ES-I3 (cell line): ENCODE measurements at regions not wholly inside any gene's neighbourhood (a gene's known extent, or its start where the extent isn't known, plus 50 kb on each side); places are given as distances from the start of the nearest gene placed in this dataset.

ENCODE experiments used
- H3K36me3 ChIP-seq: 2 replicates; pipeline ENCODE4 v1.6.1; 2013; ENCODE audit warnings: mild to moderate bottlenecking, low read length, control low read depth, moderate library complexity; ENCODE audit not compliant: insufficient read depth
- H3K4me1 ChIP-seq: 2 replicates; pipeline ENCODE4 v1.6.1; 2013; ENCODE audit warnings: mild to moderate bottlenecking, control low read depth, low read length; ENCODE audit not compliant: insufficient read depth
- H3K9ac ChIP-seq: 2 replicates; pipeline ENCODE4 v1.6.1; 2013; ENCODE audit warnings: low read depth, mild to moderate bottlenecking, low read length, moderate library complexity
- H3K9me3 ChIP-seq: 2 replicates; pipeline ENCODE4 v1.6.1; 2013; ENCODE audit warnings: mild to moderate bottlenecking, low read length, moderate library complexity; ENCODE audit not compliant: control insufficient read depth, insufficient read depth

GRCh38 chr2:51219468-51219867 lies 187.5 kb upstream of the NRXN1 start:
- no peaks in the 10 kb centered on the region for H3K36me3 ChIP-seq

GRCh38 chr2:51218047-51218446 lies 186.1 kb upstream of the NRXN1 start:
- Histone ChIP-seq H3K4me1 (peaks cover 18% of the 10 kb centered on the region; the same call in 1 of the 2 replicates), H3K9me3 (no peaks in the 10 kb centered on the region), H3K36me3 (no peaks in the 10 kb centered on the region), H3K9ac (no peak overlapping the region)

More at GRCh38 chr2:51219468-51219867, 187.5 kb upstream of the NRXN1 start:
- H3K4me1 ChIP-seq: peaks cover 18% of the 10 kb centered on the region; the same call in 1 of the 2 replicates
- H3K9ac ChIP-seq: no peak overlapping the region
- no peaks in the 10 kb centered on the region for H3K9me3 ChIP-seq

DNA sequence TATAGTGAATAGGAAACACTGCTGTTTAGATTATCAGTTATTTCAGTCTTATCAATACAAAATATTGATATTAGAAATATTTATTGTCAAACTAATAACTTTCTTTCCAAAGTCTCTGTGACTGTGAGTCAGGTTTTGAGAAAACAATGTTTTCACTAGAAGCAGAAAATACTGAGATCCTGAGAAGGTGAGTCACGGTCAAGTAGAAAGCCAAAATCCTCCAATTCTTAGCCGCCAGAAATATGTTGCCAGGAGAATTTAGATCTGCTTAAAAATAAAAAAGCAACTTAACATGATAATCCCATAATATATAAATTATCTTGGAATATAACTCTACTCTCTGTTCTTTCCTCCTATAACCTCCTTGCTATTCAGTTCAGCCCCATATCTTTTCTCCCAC lies 181.9 kb upstream of the NRXN1 start:
- H3K9ac ChIP-seq: no peak overlapping the region
- no peaks in the 10 kb centered on the region for H3K4me1 ChIP-seq
- H3K9me3 ChIP-seq: no peaks in the 10 kb centered on the region
- no peaks in the 10 kb centered on the region for H3K36me3 ChIP-seq

DNA sequence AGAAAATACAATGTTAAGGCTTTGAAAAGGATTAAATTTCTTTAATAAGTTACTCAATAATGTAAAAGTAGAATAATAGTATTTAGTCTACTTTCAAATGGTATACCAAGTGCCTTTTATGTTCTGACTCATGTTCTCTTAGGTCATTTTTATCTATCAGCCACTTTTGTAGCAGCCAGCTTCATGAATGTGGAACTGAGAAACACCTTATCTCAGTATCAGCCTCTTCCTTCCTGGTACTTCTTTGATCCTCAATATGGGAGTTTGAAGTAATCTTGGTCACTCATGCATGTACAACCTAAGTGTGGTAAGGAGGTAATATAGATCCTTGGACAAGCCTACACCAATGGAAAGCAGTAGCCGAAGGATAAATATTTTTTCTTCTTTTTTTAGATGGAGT lies 180.4 kb upstream of the NRXN1 start:
- H3K4me1 ChIP-seq: no peaks in the 10 kb centered on the region
- no peaks in the 10 kb centered on the region for H3K36me3 ChIP-seq
- H3K9me3 ChIP-seq: no peaks in the 10 kb centered on the region
- no peak overlapping the region for H3K9ac ChIP-seq

DNA sequence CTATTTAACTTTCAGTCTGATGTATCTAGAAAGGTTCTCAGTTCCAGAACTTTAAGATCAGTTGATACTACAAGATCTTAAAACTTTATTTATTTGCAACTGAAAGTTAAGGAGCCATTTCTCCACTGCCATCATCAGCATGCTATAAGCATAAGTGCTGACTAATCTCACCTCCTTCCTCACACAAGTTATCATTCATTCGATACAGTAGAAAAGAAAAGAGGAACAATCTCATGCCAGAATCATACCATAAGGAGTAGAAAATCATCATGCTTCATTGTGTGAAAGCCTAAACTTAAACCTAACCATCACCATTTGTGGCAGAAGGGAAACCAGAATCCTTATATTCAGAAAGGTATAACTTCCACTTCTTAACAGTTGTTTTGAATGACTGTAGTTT lies 176.6 kb upstream of the NRXN1 start:
- Histone ChIP-seq H3K4me1 (no peaks in the 10 kb centered on the region), H3K36me3 (no peaks in the 10 kb centered on the region), H3K9ac (no peak overlapping the region), H3K9me3 (no peaks in the 10 kb centered on the region)

DNA sequence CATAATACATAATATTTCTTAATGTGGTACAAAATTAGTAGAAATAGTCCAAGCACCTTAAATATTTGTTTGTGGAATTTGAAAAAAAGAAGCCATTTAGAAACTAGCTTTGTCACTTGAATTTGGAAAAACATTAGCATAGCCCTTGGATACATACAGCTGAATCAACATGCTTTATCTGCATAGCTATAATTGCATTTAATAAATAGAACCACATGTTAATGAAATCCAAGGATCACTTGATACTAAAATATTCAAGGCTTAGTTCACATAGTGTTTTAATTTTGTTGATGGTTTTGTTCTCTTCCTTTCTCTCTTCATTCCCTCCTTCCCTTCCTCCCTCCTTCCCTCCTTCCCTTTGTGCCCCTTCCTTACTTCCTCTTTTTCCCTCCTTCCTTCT lies 169.4 kb upstream of the NRXN1 start:
- Histone ChIP-seq H3K9me3 (no peaks in the 10 kb centered on the region), H3K36me3 (no peaks in the 10 kb centered on the region), H3K4me1 (no peaks in the 10 kb centered on the region), H3K9ac (no peak overlapping the region)

- Histone ChIP-seq H3K9me3 (no peaks in the 10 kb centered on the region), H3K9ac (no peak overlapping the region), H3K4me1 (no peaks in the 10 kb centered on the region), H3K36me3 (no peaks in the 10 kb centered on the region)
Measured at GRCh38 chr2:51194656-51195055, 162.7 kb upstream of the NRXN1 start.

DNA sequence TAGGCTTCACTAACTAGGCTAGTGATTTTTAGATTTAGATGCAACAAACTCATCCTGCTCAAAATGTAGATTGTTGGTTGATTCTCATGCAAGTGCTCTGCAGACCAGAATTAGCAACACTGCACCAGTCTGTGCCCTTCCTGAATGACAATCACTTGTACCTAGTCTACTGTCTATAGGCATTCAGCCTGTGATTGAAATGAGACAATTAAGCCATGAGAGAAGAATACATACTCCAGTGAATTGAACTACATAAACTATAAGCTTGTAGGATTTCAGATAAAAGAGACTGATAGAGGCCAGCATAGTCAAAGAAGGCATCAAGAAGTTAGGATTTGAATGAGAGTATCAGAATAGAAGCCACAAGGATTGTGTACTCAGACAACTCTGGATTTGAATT lies 138.3 kb upstream of the NRXN1 start:
- H3K9me3 ChIP-seq: no peaks in the 10 kb centered on the region
- no peak overlapping the region for H3K9ac ChIP-seq
- no peaks in the 10 kb centered on the region for H3K36me3 ChIP-seq
- 0 out of 2 replicates have a peak, but pooled peaks cover 4% of the 10 kb centered on the region for H3K4me1 ChIP-seq

DNA sequence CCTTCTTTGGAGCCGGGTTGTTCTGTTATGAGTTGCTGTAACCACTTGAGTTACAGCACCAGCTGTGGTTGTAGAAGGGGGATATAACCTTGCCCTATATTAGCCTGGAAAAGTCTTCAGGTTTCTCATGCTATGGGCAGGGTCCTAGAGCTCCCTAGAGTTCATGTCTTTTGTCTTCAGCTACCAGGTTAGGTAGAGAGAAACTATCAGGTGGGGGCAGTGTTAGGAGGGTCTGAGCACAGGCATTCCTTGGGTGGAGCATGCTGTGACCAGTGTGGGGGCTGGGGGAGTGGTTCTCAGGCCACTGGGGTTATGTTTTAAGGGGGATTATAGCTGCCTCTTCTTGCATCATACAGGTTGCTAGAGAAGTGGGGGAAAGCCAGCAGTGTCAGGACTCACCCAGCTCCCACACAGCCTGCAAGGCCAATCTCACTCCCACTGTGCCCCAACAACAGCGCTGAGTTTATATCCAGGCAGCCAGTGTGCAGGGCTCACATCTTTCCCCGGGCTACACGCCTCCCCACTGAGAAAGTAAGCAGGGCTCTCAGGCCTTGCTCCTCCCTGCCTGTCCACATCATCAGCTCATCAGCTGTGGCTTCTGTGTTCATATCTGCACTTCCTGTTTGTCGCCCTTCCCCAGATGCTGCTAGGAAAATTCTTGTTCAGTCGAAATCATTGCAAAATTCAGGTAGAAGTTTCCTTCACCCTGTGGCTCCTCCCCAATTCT lies 133.8 kb upstream of the NRXN1 start:
- no peak overlapping the region for H3K9ac ChIP-seq

GRCh38 chr2:51158251-51158650 lies 126.3 kb upstream of the NRXN1 start:
- H3K9me3 ChIP-seq: no peaks in the 10 kb centered on the region
- no peaks in the 10 kb centered on the region for H3K36me3 ChIP-seq
- H3K4me1 ChIP-seq: no peaks in the 10 kb centered on the region
- no peak overlapping the region for H3K9ac ChIP-seq

More for the DNA sequence above, 133.8 kb upstream of the NRXN1 start:
- Histone ChIP-seq H3K4me1 (0 out of 2 replicates have a peak, but pooled peaks cover 4% of the 10 kb centered on the region), H3K9me3 (no peaks in the 10 kb centered on the region), H3K36me3 (no peaks in the 10 kb centered on the region)

GRCh38 chr2:51153236-51153635 lies 121.3 kb upstream of the NRXN1 start:
- H3K36me3 ChIP-seq: no peaks in the 10 kb centered on the region
- no peak overlapping the region for H3K9ac ChIP-seq
- H3K9me3 ChIP-seq: no peaks in the 10 kb centered on the region
- H3K4me1 ChIP-seq: no peaks in the 10 kb centered on the region

GRCh38 chr2:51151490-51152140 lies 119.7 kb upstream of the NRXN1 start:
- H3K36me3 ChIP-seq: no peaks in the 10 kb centered on the region
- H3K9ac ChIP-seq: no peak overlapping the region
- no peaks in the 10 kb centered on the region for H3K4me1 ChIP-seq
- H3K9me3 ChIP-seq: no peaks in the 10 kb centered on the region

DNA sequence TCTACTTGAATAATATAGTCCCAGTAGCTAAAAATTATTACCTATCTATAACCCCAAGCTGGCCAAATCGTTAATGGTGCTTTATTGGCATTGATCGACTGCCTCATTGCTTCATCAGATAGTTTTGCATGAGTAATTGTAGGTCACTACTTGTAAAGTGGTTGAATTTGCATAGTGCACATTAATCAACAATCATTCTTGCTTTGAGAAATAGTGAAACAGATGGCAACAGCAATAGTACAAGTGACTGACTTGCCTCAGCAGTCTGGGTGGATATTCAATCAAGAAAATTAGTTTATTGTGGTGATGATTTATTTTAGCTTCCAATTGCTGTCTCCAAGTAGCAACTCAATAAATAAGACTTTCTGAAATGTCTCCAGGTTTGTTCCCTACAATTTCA lies 117.8 kb upstream of the NRXN1 start:
- H3K36me3 ChIP-seq: no peaks in the 10 kb centered on the region
- H3K4me1 ChIP-seq: no peaks in the 10 kb centered on the region
- no peaks in the 10 kb centered on the region for H3K9me3 ChIP-seq
- no peak overlapping the region for H3K9ac ChIP-seq

- no peaks in the 10 kb centered on the region for H3K4me1 ChIP-seq
- H3K9ac ChIP-seq: no peak overlapping the region
- H3K36me3 ChIP-seq: no peaks in the 10 kb centered on the region
- H3K9me3 ChIP-seq: no peaks in the 10 kb centered on the region
Measured at GRCh38 chr2:51145761-51146160, 113.8 kb upstream of the NRXN1 start.

DNA sequence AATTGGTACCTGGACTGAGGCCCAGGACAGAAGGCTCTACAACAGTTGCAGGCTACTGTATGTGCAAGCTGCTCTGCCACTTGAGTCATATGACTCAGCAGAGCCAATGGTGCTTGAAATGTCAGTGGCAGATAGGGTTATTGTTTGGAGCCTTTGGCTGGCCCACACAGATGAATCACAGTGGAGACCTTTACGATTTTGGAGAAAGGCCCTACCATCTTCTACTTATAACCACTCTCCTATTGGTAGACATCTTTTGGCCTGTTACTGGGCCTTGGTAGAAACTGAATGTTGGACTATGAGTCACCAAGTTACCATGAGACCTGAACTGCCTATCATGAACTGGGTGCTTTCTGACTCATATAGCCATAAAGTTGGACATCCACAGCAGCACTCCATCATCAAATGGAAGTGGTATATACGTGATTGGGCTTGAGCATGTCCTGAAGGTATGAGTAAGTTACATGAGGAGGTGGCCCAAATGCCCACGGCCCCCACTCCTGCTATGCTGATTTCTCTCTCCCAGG lies 88.9 kb upstream of the NRXN1 start:
- Histone ChIP-seq H3K4me1 (no peaks in the 10 kb centered on the region), H3K9ac (no peak overlapping the region), H3K9me3 (no peaks in the 10 kb centered on the region), H3K36me3 (no peaks in the 10 kb centered on the region)
